ENCODE measurements at regions not wholly inside any gene's neighbourhood (a gene's known extent, or its start where the extent isn't known, plus 50 kb on each side); places are given as distances from the start of the nearest gene placed in this dataset.

DNA sequence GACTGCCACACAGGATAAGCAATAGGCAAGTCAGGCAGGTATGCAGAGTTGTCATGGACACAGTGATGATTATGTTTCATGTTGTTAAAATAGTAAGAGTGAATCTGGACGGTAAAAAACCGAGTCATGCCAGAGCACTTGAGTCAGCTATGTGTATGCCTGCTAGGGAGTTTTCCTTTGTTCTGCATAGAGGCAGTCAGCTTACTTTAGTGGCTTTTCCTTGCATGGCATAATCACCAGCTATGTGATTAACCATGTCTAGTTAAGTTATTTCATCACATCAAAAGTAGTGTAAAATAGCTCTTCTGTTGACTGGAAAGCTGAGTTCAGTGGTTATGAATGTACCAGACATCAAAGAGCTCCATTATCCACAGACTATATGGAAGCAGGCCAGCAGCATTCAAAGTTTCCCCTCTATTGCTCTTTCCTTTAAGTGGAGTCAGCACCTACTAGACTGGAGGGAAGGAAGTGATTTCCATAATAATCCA, 989.8 kb downstream of the TLE1 start:
- TF ChIP-seq CTCF (IDR thresholded peaks at IDR 0.05) = no peak
- no peak for TF ChIP-seq POLR2A (IDR thresholded peaks at IDR 0.05)

Data from body of pancreas (tissue), 4 donors.